ENCODE measurements at regions not wholly inside any gene's neighbourhood (a gene's known extent, or its start where the extent isn't known, plus 50 kb on each side); places are given as distances from the start of the nearest gene placed in this dataset.

DNA sequence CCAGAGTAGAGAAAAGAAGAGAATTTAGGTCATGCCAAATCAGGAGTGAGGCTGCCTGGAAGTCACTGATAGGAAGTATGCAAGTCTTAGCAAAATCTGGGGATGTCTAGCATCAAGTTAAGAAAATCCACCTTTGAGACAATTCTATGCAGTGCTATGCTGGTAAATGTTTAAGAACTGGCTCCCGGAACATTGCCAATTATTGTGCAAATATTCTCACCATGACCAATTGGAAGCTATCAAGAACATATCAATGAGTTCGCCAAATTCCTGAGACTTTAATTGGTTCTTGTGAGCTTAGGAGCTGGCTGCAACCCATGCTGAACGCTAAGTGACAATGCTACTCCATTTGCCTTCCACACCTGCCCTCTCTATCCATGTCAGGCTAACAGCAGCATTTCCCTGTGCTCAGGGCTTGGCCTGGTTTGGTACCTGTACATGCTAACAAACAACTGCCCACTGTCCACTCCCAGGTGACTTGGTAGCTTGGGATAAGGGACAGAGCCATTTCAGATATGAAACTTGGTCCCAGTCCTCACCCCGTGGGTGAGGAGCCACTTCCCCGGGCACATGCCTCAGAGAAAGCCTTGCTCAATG lies 172.9 kb upstream of the KLHL29 start:
- no peaks in the 10 kb centered on the region for H3K79me2 ChIP-seq (ENCODE audit: insufficient read depth, low read length)
- H2AFZ ChIP-seq (ENCODE audit: low read depth, low read length): no peak overlapping the region
- no peaks in the 10 kb centered on the region for H3K9me3 ChIP-seq (ENCODE audit: insufficient read depth, low read length, severe bottlenecking)
- ATAC-seq (ENCODE audit: insufficient read depth, low read depth) (no peak), DNase-seq (no peak)
- no peak overlapping the region for H3K4me2 ChIP-seq (ENCODE audit: insufficient read depth, low read length)
- no peak overlapping the region for H3K4me3 ChIP-seq (ENCODE audit: low read depth in 1 of 2, low read length in 2 of 2)
- no peaks in the 10 kb centered on the region; the same call in 1 of the 2 replicates for H4K20me1 ChIP-seq (ENCODE audit: insufficient read depth, low read length)
- TF ChIP-seq, protein P1, sequence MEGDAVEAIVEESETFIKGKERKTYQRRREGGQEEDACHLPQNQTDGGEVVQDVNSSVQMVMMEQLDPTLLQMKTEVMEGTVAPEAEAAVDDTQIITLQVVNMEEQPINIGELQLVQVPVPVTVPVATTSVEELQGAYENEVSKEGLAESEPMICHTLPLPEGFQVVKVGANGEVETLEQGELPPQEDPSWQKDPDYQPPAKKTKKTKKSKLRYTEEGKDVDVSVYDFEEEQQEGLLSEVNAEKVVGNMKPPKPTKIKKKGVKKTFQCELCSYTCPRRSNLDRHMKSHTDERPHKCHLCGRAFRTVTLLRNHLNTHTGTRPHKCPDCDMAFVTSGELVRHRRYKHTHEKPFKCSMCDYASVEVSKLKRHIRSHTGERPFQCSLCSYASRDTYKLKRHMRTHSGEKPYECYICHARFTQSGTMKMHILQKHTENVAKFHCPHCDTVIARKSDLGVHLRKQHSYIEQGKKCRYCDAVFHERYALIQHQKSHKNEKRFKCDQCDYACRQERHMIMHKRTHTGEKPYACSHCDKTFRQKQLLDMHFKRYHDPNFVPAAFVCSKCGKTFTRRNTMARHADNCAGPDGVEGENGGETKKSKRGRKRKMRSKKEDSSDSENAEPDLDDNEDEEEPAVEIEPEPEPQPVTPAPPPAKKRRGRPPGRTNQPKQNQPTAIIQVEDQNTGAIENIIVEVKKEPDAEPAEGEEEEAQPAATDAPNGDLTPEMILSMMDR (IDR thresholded peaks at IDR 0.05; ENCODE audit: borderline replicate concordance, extremely low read depth, low read length, poor library complexity, severe bottlenecking): no peak
- TF ChIP-seq EZH2 (IDR thresholded peaks at IDR 0.05; ENCODE audit: borderline replicate concordance, low read depth, low read length, severe bottlenecking): no peak
- no peak overlapping the region for H3K27ac ChIP-seq (ENCODE audit: low read length)
- no peaks in the 10 kb centered on the region for H3K4me1 ChIP-seq (ENCODE audit: insufficient read depth, low read length)
- no peak overlapping the region for H3K9ac ChIP-seq (ENCODE audit: low read depth, low read length)
- H3K27me3 ChIP-seq (ENCODE audit: insufficient read depth, low read length, poor library complexity): no peaks in the 10 kb centered on the region
- no peaks in the 10 kb centered on the region for H3K36me3 ChIP-seq (ENCODE audit: insufficient read depth, low read length)

DNA sequence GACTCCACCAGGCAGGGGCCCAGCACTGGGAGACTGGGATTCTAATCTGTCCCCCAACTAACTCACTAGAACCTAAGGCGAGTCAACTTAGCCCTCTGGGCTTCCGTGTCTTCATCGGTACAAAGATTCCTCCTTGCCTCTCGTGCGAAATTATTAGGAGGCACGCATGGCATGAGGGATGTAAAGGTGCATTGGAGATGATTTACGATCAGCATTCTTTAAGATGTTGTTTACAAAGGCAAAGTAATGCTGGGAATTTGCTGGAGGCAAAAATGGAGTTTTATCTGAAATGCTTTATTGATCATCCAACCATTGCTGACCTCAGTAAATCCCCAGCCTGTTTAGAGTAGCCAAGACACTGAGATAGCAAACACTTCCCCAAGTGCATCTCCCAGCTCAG lies 171.8 kb upstream of the KLHL29 start:
- no peaks in the 10 kb centered on the region for H3K36me3 ChIP-seq (ENCODE audit: insufficient read depth, low read length)
- no peak for TF ChIP-seq EZH2 (IDR thresholded peaks at IDR 0.05; ENCODE audit: borderline replicate concordance, low read depth, low read length, severe bottlenecking)
- TF ChIP-seq, protein P1 (IDR thresholded peaks at IDR 0.05; ENCODE audit: borderline replicate concordance, extremely low read depth, low read length, poor library complexity, severe bottlenecking): no peak
- no peak overlapping the region for H2AFZ ChIP-seq (ENCODE audit: low read depth, low read length)
- ATAC-seq (ENCODE audit: insufficient read depth, low read depth) (no peak), DNase-seq (no peak)
- H3K4me3 ChIP-seq (ENCODE audit: low read depth in 1 of 2, low read length in 2 of 2): no peak overlapping the region
- no peaks in the 10 kb centered on the region for H3K4me1 ChIP-seq (ENCODE audit: insufficient read depth, low read length)
- no peaks in the 10 kb centered on the region for H3K9me3 ChIP-seq (ENCODE audit: insufficient read depth, low read length, severe bottlenecking)
- H3K27ac ChIP-seq (ENCODE audit: low read length): no peak overlapping the region
- H3K27me3 ChIP-seq (ENCODE audit: insufficient read depth, low read length, poor library complexity): no peaks in the 10 kb centered on the region
- H3K79me2 ChIP-seq (ENCODE audit: insufficient read depth, low read length): no peaks in the 10 kb centered on the region
- no peak overlapping the region for H3K9ac ChIP-seq (ENCODE audit: low read depth, low read length)
- H4K20me1 ChIP-seq (ENCODE audit: insufficient read depth, low read length): no peaks in the 10 kb centered on the region
- H3K4me2 ChIP-seq (ENCODE audit: insufficient read depth, low read length): no peak overlapping the region

DNA sequence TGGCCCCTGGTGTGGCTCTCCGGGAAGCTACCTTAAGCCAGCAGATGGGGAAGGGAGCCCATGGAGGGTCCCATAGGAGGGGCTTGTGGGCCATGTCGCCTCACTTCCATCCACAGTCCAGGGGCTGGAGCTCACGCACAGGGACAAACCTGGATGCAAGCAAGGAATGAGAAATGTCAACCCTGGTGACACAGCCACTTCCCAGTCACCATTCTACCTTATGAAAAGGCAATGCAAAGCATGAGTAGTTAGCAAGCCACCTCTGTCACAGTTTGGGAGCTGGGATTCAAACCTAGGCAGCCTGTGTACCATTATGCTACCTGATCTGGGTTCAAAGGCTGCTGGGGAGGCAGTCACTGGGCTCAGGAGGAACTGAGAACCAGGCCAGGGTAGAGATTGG lies 170.0 kb upstream of the KLHL29 start:
- Histone ChIP-seq H3K36me3 (ENCODE audit: insufficient read depth, low read length) (no peaks in the 10 kb centered on the region), H2AFZ (ENCODE audit: low read depth, low read length) (no peak overlapping the region), H3K79me2 (ENCODE audit: insufficient read depth, low read length) (no peaks in the 10 kb centered on the region), H3K9ac (ENCODE audit: low read depth, low read length) (no peak overlapping the region), H3K4me1 (ENCODE audit: insufficient read depth, low read length) (no peaks in the 10 kb centered on the region), H3K27ac (ENCODE audit: low read length) (no peak overlapping the region), H3K4me3 (ENCODE audit: low read depth in 1 of 2, low read length in 2 of 2) (no peak overlapping the region), H4K20me1 (ENCODE audit: insufficient read depth, low read length) (no peaks in the 10 kb centered on the region), H3K9me3 (ENCODE audit: insufficient read depth, low read length, severe bottlenecking) (no peaks in the 10 kb centered on the region), H3K27me3 (ENCODE audit: insufficient read depth, low read length, poor library complexity) (no peaks in the 10 kb centered on the region), H3K4me2 (ENCODE audit: insufficient read depth, low read length) (no peak overlapping the region)
- ATAC-seq (ENCODE audit: insufficient read depth, low read depth) (no peak), DNase-seq (no peak)
- no peak for TF ChIP-seq EZH2 (IDR thresholded peaks at IDR 0.05; ENCODE audit: borderline replicate concordance, low read depth, low read length, severe bottlenecking)
- TF ChIP-seq, protein P1 (IDR thresholded peaks at IDR 0.05; ENCODE audit: borderline replicate concordance, extremely low read depth, low read length, poor library complexity, severe bottlenecking): no peak

All from DND-41 (cell line).